ENCODE measurements at regions not wholly inside any gene's neighbourhood (a gene's known extent, or its start where the extent isn't known, plus 50 kb on each side); places are given as distances from the start of the nearest gene placed in this dataset.
A peak's percentile ranks its signal among the peaks of the same experiment; 100 is the strongest.

GRCh38 chr4:123832173-123833026, 435.8 kb downstream of the SPRY1 start:
- peak; percentile 96 for DNase-seq (ENCODE audit: low read depth)

DNA sequence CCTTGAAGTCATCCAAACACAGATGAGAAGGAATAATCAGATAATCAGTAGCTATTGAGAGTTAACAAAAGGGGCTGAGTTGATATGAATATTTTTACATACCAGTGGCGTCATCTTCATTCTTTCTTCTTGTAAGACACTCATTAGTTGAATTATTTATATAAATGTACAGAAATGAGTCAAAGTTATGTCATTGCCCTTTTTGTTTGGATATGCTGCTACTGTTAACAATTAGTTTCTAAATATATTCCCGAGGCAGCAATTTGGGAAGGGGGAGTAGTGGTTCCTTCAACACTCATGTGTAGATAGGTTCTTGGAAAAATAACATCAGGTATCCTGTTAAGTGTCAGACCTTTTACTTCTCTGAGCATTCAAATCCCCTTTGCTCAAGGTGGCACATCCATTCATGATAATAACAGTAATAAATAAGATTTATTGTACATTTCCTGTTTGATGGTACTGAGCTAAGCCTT, 436.6 kb downstream of the SPRY1 start:
- DNase-seq (ENCODE audit: low read depth): peak; percentile 37

GRCh38 chr4:123835831-123836590, 439.4 kb downstream of the SPRY1 start:
- DNase-seq (ENCODE audit: low read depth): no peak

- no peak for DNase-seq (ENCODE audit: low read depth)
These were observed 440.4 kb downstream of the SPRY1 start for GRCh38 chr4:123836851-123837595.

DNA sequence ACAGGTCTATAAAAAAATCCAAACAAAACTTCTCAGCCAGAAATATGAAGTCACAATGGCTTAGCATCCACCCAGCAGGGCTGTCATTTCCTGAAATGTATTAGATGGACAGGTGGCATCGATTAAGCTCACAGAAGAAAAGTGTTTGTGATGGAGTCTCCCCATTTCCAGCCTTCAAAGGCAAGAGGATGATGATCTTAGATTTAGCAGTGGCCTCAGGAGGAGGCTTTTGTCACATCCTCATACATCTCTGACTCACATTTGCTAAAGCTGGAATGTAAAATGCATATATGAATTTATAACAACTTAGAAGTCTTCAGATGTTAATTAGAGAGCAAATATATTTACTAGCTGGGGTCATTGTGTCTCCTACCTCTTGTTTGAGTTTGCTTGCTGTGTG, 441.9 kb downstream of the SPRY1 start:
- DNase-seq (ENCODE audit: low read depth): no peak

DNA sequence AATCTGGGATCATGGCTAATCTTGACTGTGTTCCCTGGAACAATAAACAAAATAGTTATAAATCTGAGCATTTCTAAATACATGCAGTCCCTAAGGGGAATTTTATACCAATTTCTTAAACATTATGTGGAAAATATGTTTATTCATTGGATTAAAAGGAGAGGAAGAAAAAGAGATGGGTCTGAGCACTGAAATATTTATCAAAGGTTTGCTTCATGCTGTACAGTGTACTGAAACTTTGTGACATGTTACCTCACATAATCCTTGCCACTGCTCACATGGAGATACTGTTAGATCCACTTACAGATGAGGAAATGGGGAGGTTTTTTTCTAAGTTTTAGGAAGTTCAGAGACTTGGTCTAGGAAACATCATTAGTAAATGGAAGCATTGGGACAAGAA, 443.6 kb downstream of the SPRY1 start:
- DNase-seq (ENCODE audit: low read depth): no peak

DNA sequence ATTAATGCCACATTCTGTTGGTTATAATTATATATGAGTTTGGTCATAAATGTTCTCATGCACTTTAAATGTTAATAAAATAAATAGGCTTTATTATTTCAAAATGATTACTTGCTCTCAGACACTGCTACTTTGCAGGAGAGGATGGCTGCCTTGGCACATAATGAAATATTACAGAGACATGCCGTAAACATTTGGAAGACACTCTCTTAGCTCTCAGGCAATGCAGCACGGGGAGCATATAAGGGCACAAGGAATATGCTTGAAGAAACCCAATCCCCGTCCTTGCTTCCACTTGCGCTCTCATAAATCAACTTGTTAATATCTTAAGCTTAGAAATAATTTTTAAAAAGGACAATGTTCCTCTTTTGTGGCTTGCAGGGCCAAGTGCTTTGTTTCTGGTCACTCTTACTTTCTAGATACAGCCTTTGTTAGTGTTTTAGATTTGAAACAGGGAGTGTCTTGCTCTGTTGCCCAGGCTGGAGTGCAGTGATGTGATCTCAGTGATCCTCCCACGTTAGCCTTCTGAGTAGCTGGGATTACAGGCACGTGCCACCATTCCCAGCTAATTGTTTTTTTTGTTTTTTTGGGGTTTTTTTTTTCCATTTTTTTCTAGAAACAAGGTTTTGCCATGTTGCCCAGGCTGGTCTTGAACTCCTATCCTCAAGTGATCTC, 445.0 kb downstream of the SPRY1 start:
- no peak for DNase-seq (ENCODE audit: low read depth)

- DNase-seq (ENCODE audit: low read depth): no peak
These were observed 446.5 kb downstream of the SPRY1 start for GRCh38 chr4:123843137-123843536.

DNA sequence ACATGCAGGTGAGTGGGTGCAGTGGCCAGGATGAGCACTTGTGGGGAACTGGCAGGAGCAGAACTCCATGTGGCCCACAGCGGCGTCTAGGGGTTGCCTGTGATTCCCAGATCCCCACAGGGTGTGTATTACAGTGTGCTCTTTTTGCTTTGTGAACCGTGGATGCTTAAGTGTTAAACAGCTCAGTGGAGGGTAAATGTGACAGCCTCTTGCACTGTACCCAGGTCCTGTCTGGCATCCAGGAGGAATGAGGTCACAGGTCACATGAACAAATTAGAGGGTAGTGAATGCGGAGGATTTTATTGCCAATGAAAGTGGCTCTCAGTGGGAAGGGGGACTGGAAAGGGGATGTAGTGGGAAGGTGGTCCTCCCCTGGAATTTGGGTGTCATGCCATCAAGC, 447.8 kb downstream of the SPRY1 start:
- no peak for DNase-seq (ENCODE audit: low read depth)

- DNase-seq (ENCODE audit: low read depth): no peak
These were observed 449.5 kb downstream of the SPRY1 start for GRCh38 chr4:123846092-123846491.

GRCh38 chr4:123846561-123846960, 450.0 kb downstream of the SPRY1 start:
- DNase-seq (ENCODE audit: low read depth): no peak

GRCh38 chr4:123848606-123849005, 452.0 kb downstream of the SPRY1 start:
- DNase-seq (ENCODE audit: low read depth): no peak

- DNase-seq (ENCODE audit: low read depth): no peak
These were observed 452.9 kb downstream of the SPRY1 start for GRCh38 chr4:123849495-123849894.

DNA sequence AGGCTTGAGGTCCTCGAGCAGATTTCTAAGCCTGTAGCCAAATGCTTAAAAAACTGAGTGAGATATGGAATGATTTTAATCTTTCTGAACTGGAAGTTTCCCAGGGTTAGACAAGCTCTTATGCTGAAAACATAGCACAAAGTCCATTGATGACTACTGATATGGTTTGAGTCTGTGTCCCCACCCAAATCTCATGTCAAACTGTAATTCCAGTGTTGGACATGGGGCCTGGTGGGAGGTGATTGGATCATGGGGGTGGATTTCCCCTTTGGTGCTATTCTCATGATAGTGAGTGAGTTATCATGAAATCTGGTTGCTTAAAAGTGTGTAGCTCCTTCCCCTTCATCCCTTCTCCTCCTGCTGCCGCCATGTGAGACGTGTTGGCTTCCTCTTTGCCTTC, 454.9 kb downstream of the SPRY1 start:
- no peak for DNase-seq (ENCODE audit: low read depth)

DNA sequence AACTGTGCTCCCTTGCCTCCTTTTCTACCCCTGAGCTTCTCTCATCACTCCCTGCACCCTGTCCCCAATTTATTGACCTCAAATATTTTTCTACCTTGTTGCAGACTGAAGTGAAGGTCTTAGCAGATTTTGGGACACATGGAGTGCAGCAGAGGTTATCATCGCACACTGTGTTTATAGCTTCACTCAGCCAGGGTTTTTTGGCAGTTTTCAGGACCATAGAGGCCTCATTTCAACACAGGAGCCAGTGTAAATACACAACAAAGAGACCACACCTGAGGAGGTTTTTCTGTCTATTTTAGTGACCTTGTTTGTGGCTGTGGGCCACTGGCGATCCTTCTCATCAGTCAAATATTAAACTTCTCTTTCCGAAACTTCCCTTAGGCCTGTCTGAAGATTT, 457.1 kb downstream of the SPRY1 start:
- no peak for DNase-seq (ENCODE audit: low read depth)

DNA sequence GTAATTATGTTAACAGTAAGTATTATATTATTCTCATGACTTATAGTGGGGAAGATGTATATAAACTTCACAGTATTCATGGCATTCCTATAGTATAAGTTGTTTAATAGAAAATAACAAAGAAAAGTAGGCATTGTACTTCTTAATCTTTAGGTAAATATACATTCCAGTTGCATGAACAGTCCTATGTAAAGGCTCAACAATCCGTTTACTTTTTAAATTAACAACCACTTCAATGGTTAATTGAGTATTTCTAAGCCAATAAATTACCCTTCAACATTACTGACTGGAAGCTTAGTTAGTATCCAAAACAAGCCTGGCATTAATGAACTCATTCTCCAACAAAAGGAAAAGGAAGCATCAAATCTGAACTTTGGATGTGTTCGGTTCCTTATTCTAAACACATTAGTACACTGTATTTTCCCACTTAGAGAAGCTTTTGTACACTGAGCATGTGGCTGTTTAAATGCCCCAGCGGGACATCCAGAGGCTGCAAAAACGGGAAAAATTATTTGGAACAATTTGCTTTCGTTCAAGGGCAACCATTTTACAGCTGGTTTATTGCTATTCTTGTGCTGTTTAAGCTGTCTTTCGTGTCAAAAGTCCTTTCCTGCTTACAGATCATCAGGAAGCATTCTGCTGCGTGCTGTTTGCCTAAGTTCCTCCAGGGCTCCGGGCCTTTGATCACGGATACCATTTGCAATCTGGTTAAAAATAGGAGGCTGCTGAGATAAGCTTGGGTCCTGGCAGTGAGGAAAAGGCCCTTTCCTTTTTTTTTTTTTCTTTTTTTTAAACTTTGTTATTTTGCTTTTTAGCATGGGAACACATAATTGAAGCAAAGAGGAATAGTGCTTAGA, 460.3 kb downstream of the SPRY1 start:
- DNase-seq (ENCODE audit: low read depth): no peak

GRCh38 chr4:123858465-123858864, 461.9 kb downstream of the SPRY1 start:
- no peak for DNase-seq (ENCODE audit: low read depth)

GRCh38 chr4:123862812-123863211, 466.2 kb downstream of the SPRY1 start:
- DNase-seq (ENCODE audit: low read depth): no peak

DNA sequence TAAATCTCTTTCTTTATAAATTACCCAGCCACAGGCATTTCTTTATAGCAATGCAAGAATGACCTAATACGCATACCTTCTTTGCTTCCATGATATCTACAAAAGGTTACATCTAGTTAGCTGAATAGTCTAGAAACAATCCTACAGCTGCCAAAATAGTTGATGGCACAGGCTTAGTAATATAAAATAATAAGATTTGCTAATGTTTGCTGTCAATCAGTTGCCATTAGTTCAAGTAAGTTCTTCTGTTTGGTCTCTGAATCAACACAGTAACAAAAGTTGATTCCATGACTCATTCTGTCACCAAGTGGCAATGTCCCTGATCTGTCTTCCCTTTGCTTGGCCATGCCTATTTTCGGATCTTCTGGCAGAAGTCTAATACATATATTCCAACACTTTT, 470.2 kb downstream of the SPRY1 start:
- no peak for DNase-seq (ENCODE audit: low read depth)

DNA sequence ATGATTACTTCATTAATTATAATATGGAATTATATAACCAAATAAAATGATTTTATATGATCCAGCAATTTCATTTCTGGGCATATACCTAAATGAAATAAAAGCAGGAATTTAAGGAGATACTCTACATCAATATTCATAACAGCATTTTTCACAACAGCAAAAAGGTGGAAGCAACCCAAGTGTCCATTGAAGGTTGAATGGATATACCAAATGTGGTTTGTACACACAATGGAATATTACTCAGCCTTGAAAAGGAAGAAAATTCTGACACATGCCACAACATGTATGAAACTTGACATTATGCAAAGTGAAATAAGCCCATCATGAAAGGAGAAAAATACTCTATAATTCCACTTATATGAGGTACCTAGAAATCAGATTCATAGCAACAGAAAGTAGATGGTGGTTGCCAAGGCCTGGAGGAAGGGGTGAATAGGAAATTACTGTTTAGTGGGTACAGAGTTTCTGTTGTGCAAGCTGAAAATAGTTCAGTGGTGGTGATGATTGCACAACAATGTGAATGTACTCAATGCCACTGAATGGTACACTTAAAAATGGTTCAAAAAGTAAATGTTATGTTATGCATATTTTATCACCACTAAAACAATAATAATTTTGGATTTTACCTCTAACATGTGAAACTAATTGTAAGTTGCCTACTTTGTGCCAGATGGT, 471.5 kb downstream of the SPRY1 start:
- DNase-seq (ENCODE audit: low read depth): no peak
